ENCODE measurements at regions not wholly inside any gene's neighbourhood (a gene's known extent, or its start where the extent isn't known, plus 50 kb on each side); places are given as distances from the start of the nearest gene placed in this dataset.

DNA sequence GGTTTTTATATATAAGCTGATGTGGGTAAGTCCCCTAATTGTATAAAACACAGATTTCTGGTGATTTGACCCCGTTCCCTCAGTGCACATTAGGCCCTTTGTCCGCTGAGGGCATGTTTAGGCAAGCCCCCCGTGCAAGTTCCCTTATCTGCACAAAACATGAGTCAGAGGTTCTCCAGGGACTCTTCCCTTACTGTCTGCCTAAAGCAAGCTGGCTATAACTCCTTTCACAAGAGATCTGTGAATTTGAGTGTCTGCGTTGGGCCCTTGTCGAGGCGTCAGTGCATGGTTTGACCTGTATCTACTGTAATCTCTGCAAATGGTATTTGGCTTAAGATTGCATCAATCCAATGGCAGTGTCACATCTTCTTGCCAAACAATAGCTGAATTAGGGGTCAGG, 712.8 kb downstream of the CDH8 start:
- DNase-seq (ENCODE audit: low read depth in 2 of 2), result no peak

DNA sequence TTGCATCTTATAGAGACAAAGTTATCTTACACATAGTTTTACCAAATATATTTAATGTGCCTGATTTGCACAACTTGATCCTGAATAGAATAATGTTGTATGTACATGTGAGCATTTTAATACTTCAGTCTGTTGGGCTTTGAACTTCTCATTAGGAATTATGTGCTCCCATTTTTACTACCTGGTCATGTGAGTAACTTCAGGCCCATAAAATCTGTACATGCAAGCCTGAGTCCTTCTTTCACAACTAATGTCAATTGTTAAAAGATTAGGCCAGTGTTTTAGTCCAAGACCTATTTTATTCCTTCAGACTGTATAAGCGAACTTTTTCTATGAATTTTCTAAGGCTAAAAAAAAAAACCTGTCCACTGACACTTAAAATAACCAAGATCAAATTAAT, 715.4 kb downstream of the CDH8 start:
- no peak for DNase-seq (ENCODE audit: low read depth in 2 of 2)

DNA sequence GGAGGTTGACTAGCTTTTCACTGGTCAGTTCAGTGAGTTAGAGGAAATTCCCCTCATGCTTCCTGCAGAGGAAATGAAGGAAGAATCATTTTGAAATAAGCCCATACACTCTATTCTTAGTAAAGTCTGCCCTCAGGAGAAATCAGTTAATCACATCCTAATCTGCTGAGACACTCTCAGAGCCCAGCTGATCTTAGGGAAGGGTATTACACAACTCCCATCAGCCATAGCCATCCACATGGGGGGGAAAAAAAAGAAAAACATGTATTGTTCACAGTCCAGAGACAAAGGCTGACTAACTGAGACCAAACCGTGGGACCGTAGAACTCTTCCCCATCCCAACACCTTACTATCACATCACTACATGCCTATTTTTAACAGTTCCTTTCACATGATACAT, 722.3 kb downstream of the CDH8 start:
- DNase-seq (ENCODE audit: low read depth in 2 of 2), result no peak

DNA sequence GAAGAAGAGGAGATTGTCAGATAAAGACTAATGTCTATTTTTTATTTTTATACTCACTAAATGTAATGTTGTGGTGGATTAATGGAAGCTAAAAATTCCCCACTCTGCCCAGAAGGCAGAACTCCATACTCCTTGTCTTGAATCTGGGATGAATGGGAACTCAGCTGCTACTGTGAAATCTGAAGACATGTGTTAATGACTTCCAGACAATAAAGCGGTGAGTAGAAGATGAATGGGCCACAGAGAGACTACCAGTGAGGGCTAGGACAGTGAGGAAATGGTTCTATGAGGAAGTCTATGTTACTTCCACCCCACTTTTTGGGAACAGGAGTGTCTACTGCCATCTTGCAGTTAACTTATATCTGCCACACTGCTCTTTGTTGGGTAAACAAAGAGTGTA, 726.9 kb downstream of the CDH8 start:
- DNase-seq (ENCODE audit: low read depth in 2 of 2), result no peak

DNA sequence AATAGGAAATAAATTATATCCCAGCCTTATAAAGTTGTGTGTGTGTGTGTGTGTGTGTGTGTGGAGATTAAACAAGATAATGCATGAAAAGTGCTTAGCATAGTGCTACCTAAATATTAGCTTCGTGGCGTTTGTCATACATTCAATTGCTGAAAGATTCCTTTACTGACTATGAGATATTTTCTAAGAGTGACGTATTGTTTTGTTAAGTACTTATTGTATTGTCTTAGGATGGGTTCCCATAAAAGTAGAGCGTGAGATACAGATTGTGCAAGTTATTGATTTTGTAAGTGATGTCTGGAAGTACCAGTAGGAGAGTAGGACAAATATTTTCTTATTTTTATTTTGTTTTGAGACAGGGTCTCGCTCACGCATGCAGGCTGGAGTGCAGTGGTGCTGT, 730.0 kb downstream of the CDH8 start:
- DNase-seq (ENCODE audit: low read depth in 2 of 2), result no peak

DNA sequence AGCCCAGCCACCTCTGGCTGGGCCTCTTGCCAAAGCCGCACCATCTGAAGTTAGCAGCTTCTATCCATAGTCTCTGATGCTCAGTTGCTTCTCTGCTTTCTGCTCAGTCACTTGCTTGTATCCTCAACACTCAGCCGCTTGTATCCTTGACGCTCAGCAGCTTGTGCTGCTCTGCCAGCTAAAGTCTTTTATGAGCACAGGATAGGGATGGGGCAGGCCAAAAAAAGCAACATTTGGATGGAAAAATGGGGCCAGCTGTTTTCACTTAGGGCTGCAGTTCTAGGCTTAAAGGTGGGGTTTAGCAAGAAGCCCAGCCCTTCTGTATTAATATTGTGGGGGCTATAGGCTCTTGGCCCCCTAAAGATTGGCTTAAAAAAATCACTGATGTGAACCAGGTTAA, 739.4 kb downstream of the CDH8 start:
- no peak for DNase-seq (ENCODE audit: low read depth in 2 of 2)

DNA sequence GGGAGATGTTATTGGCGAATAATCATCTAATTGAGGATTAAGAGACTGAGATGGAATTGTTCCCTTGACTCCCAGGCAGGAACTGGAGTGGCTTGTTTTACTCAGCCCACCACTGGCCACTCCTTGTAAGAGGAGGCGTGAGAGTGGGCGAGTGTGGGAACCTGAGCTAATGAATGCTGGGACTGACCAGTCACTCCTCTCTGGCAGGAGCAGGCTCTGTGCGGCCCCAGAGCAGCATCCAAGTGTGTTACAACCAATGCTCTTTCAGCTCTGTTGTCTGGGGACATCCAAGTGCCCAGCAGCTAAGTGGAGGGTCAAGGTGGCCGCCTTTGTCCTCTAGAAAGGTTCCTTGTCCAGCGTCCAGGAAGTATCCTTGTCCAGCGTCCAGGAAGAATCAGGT, 739.9 kb downstream of the CDH8 start:
- DNase-seq (ENCODE audit: low read depth in 2 of 2), result no peak

DNA sequence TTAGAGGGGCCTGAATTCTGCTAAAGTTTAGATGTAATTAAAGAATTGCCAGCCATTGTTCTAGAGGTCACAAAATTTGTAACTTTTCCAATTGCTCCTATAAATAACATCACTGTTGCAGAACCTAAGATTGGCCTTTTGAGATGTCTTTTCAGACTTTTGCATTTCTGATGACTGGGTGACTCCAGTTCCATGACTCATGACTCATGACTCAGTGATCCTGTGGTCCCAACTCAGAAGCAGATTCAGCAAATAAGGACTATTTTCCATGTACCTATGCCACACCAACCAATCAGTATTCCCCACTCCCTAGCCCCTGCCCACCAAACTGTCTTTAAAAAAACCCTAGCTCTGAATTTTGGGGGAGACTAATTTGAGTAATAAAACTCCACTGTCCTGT, 740.9 kb downstream of the CDH8 start:
- DNase-seq (ENCODE audit: low read depth in 2 of 2), result no peak

DNA sequence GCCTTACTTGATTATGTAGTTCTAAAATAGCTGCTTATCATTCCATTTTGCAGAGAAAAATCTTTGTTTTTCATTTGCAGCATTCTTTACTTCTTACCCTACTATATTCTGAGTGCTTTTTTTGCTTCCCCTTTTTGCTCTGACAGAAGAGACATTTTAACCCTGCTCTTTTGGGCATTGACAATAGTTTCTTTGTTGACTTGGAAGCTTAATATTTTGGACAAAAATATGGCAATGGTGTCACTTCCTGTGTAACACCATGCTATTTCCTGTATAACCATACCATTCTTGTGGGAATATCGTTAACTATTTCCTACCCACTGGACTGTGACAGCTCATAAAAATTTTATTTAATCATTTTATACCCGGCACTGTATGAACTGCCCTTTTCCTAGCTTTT, 747.1 kb downstream of the CDH8 start:
- DNase-seq (ENCODE audit: low read depth in 2 of 2), result no peak

DNA sequence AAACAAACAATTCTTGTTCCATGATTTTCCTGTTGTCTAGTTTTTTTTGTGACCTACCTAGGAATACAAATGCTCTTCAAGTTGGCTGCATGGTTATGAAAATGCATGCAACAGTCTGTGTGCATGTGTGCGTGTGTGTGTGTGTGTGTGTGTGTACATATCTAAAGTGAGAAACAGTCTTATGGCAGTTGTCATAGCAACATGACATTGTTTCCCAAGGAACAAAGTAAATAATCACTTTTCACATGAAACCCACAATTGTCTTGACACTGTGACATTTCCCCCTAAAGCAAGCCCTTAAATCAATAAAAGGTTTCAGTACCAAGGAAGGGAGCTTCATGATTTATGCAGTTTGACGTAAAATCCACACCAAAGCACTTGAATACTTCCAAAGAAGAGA, 758.4 kb downstream of the CDH8 start:
- no peak for DNase-seq (ENCODE audit: low read depth in 2 of 2)

DNA sequence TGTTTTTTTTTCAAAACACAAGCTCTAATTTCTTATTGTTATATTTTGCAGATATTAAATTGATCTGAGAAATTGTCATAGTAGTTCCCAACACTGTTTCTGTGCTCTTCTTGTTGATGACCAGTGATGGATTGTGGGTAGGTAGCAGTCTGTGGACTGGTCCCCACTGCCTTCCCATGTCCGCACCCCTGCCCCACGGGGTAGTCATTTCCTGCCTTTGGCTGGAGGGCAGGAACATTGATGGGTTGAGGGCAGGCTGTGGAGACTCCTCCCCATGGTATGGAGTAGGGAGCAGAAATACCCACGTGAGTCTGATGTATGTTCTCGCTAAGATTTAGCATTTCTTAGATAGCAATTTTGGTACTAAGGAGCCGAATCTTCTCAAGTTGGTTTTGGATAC, 762.0 kb downstream of the CDH8 start:
- no peak for DNase-seq (ENCODE audit: low read depth in 2 of 2)

DNA sequence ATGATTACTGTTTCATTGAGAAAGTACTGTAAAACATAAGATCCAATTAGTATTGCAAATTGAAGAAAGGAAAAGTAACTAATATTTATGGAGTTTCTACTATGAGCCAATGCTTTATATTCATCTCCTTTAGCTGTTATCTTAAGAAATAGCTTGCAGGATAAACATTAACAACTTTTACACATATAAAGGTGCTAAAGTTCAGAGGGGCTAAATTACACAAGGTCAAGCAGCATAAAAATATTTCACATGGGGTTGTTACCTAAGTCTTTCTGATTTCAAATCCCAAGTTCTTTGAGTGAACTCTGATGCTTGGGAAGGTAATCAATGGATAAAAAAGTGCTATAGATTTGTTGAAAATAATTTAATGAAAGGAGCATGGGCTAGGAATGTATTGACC, 765.5 kb downstream of the CDH8 start:
- DNase-seq (ENCODE audit: low read depth in 2 of 2), result no peak

DNA sequence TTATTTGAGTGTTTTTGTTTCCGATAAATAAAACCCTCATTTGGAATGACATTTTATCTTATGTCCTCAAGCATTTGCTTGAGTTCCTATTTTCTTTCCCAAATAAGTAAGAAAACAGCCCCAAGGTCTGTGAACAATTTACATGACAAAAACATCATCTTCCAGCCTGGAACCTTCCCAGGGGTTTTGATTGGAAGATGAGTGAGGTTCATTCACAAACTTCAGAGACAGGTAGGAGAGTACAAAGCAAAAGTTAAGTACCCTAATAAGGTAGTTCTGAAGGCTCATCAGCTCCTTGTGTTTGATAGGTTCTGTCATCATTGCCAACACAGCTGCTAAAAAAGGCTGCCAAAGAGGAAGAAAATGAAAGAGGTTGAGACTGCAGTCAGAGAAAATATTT, 772.8 kb downstream of the CDH8 start:
- DNase-seq (ENCODE audit: low read depth in 2 of 2), result no peak

DNA sequence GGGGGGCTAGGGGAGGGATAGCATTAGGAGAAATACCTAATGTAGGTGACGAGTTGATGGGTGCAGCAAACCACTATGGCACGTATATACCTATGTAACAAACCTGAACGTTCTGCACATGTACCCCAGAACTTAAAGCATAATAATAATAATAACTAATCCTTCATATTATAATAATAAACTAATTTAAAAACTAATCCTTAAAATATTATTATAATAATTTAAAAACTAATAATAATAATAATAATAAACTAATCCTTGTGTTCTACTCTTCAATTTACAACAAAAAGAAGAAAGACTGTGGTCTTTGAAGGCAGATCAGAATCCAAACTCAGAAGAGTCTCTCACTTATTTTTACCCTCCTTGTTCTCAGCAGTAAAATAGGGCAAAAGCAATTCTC, 774.9 kb downstream of the CDH8 start:
- no peak for DNase-seq (ENCODE audit: low read depth in 2 of 2)

DNA sequence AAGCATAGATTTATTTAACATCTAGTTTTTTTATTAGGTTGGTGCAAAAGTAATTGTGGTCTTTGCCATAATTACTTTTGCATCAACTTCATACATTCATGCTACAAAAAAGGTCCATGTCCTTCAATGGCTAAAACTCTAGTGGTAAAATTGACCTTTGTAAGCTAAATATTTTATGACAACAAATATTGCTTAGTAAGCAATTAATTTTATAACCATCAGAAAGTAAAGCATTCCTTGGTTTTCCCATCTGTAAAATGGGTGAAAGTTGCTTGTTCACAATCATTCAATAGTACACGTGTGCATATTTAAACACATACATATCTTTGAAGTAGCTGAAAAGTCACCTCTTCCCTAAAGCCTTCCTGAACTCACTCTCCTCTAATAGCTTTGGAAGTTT, 789.6 kb downstream of the CDH8 start:
- DNase-seq (ENCODE audit: low read depth in 2 of 2), result no peak

DNA sequence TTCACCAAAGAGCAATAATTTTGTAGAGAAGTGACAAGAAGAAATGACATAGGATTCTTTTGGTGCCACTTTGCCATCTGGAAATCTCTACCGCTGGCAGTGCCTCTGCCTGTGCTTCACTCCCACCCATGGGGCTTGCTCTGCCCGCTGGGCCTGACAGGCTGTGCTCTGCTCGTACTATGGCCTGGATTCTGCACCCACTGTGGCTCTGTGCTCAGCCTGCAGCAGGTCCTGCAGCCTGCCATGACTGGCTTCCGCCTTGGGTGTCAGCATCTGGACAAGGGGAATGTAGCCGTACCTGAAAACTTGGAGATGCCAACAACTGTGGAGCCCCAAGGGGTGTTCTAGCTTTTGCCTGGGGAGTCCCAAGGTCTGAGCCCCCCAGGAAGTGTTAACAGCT, 792.3 kb downstream of the CDH8 start:
- no peak for DNase-seq (ENCODE audit: low read depth in 2 of 2)

DNA sequence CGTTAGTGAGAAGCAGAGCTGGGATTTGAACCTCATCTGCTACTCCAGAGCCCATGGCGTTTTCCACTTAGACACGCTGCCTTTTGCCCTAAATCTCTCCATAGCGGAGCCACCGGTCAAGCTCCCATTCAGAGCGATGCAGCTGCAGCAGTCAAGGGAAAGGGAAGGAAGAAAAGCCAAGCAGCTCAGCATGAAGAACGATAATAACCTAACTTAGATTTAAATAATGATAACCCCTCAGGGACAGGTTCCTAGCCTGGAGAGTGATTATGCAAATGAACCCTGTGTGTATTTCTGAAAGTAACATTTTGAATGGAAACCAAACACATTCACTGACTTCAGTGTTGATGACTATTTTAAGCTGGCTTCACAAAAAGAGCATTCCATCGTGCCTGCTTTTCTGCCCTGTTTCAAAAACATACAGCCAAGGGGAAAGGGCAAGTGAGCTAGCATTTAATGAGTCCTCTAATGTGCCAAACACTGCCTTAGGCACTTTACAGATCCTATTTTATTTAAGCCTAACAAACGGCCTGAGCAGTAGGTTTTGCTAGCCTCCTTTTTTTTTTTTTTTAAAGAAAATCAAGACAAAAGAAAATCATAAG, 798.3 kb downstream of the CDH8 start:
- DNase-seq (ENCODE audit: low read depth in 2 of 2), result no peak

DNA sequence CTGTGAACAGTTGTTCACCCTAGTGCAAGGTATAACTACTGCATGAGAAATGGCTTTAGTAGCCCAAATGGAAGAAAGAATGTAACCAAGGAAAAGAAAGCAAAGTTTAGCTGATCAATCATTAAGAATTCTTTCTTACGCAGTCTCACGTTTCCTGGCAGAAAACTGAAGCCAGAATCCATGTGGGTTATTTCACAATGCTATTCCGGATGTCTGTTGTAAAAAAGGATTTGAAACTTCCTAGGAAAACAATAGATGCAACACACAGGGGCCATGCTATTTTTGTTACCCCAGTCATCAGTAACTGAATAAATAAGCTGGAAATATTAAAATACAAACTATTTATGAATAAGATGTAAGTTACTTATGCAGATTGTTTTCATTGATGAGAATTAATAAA, 802.5 kb downstream of the CDH8 start:
- DNase-seq (ENCODE audit: low read depth in 2 of 2), result no peak

DNA sequence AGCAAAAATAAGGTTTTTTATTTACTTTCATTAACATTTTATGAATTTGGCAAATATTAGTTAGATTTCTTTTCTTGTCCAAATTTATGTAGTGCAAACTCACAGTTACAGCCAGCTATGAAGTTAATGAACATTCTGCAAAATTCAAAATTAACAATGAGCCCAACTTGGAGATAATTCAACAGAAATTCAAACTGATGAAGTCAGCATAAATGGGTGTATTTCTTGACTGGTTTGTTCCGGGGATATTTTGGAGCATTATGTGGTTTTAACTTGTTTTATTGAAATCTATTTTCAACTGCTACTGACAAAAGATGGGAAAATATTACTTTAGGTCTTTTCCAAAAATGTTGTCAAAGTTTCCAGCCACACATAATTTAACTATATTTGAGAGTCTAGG, 807.9 kb downstream of the CDH8 start:
- DNase-seq (ENCODE audit: low read depth in 2 of 2), result no peak

DNA sequence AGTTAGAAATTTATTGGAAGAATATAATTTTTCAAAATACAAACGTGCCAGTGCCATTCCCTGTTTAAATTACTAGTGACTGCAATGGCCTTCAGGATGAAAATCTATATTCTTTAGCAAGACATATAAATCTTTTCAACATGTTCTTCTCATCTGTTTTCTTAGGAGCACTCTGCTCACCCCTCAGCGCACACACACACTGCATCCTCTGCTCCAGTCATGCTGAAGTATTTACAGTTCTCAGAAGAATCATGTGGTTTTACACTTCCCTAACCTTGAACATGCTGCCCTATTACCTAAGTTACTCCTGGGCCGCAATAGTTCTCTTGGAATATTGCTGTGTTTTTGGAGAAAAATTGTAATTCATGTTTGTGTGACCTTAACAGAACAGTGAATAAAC, 820.6 kb downstream of the CDH8 start:
- DNase-seq (ENCODE audit: low read depth in 2 of 2), result no peak

DNA sequence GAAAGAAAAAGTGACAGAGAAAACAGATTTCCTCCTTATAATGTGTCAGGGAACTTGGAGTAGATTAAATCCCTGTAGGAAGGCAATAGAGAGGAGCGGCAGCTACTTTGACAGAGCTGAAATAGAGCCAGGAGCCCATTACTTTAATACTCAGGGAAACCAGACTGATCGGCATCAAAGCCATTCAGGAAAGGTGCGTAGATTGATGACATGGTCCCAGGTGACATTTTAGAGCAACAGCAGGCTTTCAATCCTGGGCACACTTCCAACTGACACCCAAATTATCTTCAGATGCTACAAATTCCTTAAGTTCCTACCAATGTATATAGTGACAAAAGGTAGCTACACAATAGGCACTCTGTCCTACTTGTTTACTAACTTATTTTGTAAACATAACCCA, 821.5 kb downstream of the CDH8 start:
- DNase-seq (ENCODE audit: low read depth in 2 of 2), result no peak

DNA sequence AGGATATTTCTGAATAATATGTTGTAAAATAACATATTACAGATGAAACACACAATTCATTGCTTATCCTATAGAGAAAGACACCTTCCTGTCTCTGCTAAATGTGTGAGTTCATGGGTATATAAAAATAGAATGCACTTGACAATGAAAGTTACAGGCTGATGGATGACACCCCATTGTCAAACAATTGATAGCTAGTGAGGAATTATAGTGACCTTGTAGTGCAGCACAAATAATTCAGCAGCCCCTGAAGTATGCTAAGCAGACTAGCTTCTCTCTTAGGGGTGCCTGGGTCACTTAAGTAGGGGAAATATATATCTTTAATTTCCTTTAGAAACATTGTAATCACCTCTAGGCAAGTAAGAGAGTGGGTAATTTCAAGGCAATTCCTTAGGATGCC, 826.2 kb downstream of the CDH8 start:
- DNase-seq (ENCODE audit: low read depth in 2 of 2), result no peak

DNA sequence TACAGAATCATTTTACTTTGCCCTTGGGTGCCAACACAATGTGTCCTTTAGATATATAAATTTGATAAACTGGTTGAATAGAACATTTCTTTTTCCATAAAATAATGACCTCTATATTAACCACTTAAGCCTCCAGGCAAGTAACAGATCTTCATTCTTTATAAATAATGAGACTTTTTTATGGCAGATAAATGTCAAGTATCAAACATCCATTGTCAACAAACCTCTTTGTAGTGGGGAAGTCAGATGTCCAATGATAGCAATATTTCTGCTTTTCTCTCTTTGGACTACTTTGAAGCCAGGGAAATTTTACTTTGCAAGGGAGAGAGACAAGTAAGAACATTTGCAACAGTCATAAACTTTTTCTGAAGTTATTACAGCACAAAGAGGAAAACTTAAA, 841.2 kb downstream of the CDH8 start:
- no peak for DNase-seq (ENCODE audit: low read depth in 2 of 2)

DNA sequence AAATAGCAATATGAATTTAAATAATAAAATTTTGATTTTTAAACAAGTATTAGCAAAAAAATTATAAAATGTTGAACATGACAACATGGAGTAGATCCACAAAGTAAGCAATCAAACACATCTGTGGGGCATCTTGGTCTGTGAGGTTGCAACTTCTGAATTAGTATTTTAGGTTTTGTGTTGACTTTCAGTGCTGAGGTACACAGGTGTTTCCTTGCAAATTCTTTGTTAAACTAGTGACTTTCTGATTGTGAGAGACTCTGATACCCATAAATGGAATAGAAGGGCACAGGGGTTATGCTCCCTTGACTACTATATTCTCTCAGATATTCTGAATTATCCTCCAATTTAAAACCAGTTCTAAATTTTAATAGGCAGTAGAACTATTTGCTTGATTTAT, 841.7 kb downstream of the CDH8 start:
- no peak for DNase-seq (ENCODE audit: low read depth in 2 of 2)

DNA sequence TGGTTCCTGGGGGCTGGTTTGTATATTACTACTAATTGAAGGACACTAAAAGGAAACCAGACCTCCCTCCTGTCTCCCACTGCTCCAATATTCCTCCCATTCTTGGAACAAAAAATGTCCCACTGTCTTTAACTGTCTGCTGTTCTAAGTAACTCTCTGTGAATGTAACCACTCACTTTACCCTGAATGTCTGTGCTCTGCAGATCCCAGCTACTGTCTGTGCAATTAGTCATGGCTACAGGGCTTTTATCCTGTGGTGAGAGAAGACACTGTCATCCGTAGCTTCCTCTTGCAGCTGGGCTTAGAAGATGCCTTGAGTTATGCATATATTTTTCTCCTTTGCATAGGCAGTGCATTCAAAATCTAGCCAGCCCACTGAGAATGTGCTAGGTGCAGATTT, 853.8 kb downstream of the CDH8 start:
- no peak for DNase-seq (ENCODE audit: low read depth in 2 of 2)

Measured in stimulated activated CD4-positive, alpha-beta T cell treated with anti-CD3 and anti-CD28 coated beads, Interleukin-4, amount 100 ng/mL, for 48 hours (primary cell).